ACHN (cell line): ENCODE measurements at regions not wholly inside any gene's neighbourhood (a gene's known extent, or its start where the extent isn't known, plus 50 kb on each side); places are given as distances from the start of the nearest gene placed in this dataset.

ENCODE experiments used
- DNase-seq: peaks from one replicate; pipeline ENCODE4 v3.0.0-alpha.2; 2015
- in situ Hi-C: cut with HindIII; loops from 2 replicates; pipeline ENCODE4 v1.10.0; 2017; ENCODE audit warnings: low sequenced_read_pairs, low pct_ligation_motif_present, low pct_unique_long_range_greater_than_20kb

DNA sequence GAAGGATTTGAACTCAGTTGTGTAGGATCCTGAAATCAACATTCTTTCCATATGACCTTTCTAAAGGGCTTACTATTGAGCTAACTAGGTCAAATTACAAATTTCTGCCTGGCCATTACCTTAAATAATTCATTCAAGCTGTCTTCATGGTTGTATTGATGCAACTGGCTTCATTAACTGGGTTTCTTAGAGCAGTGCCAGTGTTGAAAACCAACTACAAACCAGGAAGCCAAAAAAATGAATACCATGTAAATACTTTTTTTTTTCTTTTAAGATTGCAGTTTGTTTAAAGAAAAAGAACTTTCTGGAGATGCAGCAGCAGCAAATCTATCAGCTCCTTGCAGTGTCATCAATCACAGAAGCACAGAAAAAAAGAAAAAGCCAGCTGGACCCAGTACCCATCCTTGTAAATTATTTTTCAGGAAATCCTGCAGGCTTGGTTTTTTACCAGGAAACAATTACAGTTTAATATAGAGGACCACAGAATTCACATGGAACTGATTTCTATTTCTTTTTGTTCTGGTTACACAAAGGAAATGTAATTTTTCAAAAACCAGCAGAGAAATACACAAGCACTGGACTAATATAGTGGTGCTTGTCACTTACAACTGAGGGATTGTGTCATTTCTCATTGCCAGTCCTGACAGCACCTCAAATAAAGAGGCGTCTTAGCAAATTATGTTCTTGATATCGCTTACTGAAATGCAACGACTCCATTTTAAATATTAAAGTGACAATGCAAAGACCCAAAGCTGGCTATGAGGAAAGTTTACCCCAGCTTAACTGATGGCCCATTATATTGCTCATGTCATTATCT, 131.9 kb downstream of the TMEM26 start:
- in situ Hi-C loops = no loop called here

DNA sequence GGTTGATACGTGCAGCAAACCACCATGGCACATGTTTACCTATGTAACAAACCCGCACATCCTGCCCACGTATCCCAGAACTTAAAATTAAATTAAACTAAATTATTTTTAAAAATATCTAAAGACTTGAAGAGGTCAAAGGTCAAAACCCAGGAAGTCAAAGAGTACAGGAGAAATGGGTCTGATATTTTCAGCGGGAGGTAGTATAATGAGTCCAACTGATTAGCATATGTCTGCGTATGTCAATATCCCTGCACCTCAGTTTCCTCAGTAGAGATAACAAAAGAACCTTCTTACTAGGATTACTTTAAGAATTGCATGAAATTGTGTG, 133.0 kb downstream of the TMEM26 start:
- in situ Hi-C loops = no loop called here
- no peak for DNase-seq

More for the DNA sequence above, 131.9 kb downstream of the TMEM26 start:
- no peak for DNase-seq

GRCh38 chr10:61319386-61320256, 133.6 kb downstream of the TMEM26 start:
- in situ Hi-C loops = no loop called here
- DNase-seq = no peak

DNA sequence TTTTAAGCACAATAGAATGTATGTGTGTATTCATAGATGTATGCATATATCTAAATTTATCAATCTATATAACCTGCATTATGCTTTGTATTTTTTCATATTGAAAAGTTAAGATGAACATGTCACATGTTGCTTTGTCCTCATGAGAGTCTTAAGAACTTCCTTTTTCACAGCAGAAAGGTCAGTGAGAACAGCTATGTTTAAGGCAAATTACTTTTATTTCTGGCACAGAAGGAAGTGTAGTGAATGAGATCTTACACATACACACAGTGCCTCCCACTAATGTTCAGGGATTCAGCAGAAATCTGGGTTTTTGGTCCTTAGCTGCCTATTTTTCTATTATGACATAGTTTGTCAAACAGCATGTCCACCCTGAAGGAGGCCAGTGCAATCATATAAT, 134.8 kb downstream of the TMEM26 start:
- in situ Hi-C loops = no loop called here
- DNase-seq = no peak

- no peak for DNase-seq
- in situ Hi-C loops = no loop called here
These were observed 135.5 kb downstream of the TMEM26 start for GRCh38 chr10:61317706-61318105.

DNA sequence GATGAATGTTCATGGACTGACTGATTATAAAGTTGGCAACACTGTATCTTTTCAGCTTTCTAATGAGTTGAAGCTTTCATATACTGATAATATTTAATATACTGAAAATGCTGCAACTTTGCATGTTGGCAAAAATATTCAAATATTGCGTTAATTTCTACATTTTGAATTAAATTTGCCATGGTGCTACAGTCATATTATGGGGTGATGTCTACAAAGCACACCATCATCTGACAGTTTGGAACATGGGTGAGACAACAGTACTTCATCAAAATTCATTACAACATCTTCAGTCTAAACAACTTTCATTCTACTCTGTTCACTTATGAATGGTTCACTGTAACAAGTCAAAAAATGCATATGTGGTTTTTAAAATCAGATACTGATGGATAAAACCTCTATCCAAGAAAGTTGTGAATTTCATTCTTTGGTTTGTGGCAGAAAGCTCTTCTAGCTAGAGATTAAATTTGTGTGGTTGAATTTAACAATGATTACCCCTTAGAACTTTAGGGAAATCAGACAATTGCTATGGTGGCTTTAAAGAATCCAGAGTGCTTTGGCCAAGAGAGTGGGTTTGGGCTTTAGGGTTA, 136.4 kb downstream of the TMEM26 start:
- in situ Hi-C loops = no loop called here
- DNase-seq = no peak

DNA sequence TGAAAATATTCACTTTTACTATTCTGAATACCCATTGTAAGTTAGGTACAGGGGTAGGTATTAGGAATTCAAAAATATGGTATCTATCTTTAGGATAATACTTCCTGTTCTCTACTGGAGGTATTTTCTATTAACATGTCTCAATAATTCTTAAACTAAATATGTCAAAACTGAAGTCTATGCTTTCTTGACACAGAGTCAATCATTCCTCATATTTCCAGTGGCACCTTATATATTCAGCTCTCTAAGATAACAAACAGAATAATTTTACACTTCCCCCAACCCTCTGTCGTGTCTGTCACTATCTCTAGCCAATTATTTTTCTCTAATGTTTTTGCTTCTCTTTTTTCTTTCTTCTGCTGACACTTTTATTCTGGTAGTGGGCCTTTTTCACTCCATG, 138.9 kb downstream of the TMEM26 start:
- in situ Hi-C loops = no loop called here

GRCh38 chr10:61313460-61313859, 139.7 kb downstream of the TMEM26 start:
- in situ Hi-C loops = no loop called here
- DNase-seq = no peak

More for the DNA sequence above, 138.9 kb downstream of the TMEM26 start:
- DNase-seq = no peak

- no peak for DNase-seq
- in situ Hi-C loops = no loop called here
These were observed 148.4 kb downstream of the TMEM26 start for GRCh38 chr10:61304746-61305145.

DNA sequence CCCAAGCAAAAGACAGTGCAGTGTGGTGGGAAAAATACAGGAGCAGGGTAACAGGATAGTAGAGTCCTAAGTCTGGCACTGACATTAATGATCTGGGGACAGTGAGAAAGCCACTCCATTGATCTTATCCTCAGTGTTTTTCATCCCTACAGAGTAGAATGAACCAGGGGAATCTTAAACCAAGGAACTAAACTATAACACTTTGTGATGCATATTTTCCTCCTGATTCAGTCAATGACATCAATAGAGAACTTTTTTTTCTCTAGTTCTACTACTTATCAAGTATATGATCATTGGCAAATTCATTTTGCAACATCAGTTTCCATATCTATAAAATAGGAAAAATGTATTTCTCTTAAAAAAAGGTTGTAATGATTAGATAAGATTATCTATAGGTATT, 151.1 kb downstream of the TMEM26 start:
- no peak for DNase-seq
- in situ Hi-C loops = no loop called here

DNA sequence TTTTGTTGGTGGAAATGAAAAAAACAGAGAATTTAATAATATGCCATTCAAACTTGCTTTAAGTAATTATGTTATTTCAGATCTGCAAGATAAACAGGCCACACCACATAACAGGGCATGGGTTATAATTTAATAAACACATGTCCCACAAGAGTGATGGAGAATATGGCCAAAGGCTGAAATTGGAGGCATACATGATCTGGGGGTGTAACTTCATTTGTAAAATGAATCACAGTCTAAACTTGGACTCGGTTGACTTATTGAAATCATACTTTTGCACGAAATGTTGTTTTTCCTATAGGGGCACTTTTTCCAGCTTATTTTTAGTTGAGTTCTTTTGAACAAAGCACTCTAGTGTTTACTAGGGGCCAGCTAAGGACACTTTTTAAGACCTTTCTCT, 151.6 kb downstream of the TMEM26 start:
- DNase-seq = no peak
- in situ Hi-C loops = no loop called here

- no peak for DNase-seq
- in situ Hi-C loops = no loop called here
These were observed 153.3 kb downstream of the TMEM26 start for GRCh38 chr10:61299841-61300240.

DNA sequence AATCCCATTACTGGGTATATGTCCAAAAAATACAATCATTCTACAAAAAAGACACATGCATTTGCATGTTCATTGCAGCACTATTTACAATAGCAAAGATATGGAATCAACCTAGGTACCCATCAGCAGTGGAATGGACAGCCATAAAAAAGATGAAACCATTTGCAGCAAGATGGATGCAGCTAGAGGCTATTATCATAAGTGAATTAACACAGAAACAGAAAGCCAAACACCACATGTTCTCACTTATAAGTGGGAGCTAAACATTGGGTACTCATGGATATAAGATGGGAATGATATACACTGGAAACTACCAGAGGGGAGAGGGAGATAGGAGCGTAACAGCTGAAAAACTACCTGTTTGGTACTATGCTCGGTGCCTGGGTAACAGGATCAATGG, 154.0 kb downstream of the TMEM26 start:
- DNase-seq = no peak
- in situ Hi-C loops = no loop called here

GRCh38 chr10:61298194-61298593, 155.0 kb downstream of the TMEM26 start:
- in situ Hi-C loops = no loop called here

GRCh38 chr10:61296161-61296560, 157.0 kb downstream of the TMEM26 start:
- in situ Hi-C loops = no loop called here

More at GRCh38 chr10:61298194-61298593, 155.0 kb downstream of the TMEM26 start:
- DNase-seq = no peak

DNA sequence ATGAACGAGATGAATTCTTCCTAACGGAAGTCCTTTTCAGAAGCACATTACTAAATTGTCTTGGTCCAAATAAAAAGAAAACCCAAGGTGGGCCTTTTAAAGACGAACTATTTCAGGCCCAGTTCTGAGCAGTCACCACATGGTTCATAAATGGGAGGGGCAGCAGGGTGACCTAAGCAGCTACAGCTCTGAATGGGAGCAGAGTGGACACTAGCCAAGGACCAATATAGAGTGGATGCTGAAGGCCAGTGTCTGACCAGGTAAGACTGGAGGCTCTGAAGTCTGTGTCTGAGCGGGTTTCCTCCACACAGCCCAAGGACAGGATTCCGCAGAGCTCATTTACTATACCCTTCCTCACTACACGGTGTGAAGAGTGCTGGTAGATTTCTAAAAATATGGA, 159.1 kb downstream of the TMEM26 start:
- in situ Hi-C loops = no loop called here
- DNase-seq = no peak

More at GRCh38 chr10:61296161-61296560, 157.0 kb downstream of the TMEM26 start:
- DNase-seq = no peak

DNA sequence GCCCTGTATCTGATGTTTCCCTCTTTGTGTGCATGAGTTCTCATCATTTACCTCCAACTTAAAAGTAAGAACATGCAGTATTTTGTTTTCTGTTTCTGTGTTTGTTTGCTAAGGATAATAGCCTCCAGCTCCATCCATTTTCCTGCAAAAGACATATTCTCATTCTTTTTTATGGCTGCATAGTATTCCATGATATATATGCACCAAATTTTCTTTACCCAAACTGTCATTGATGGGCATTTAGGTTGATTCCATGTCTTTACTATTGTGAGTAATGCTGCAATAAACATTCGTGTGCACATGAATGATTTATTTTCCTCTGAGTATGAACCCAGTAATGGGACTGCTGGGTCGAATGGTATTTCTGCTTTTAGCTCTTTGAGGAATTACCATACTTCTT, 163.4 kb downstream of the TMEM26 start:
- in situ Hi-C loops = no loop called here
- DNase-seq = no peak

GRCh38 chr10:61286686-61287085, 166.5 kb downstream of the TMEM26 start:
- DNase-seq = no peak
- in situ Hi-C loops = no loop called here

GRCh38 chr10:61285749-61286148, 167.4 kb downstream of the TMEM26 start:
- in situ Hi-C loops = no loop called here
- no peak for DNase-seq
